Nephron progenitor cell (in vitro differentiated cells): ENCODE measurements at regions not wholly inside any gene's neighbourhood (a gene's known extent, or its start where the extent isn't known, plus 50 kb on each side); places are given as distances from the start of the nearest gene placed in this dataset.

Experiments used
- DNase-seq: peaks from one replicate; pipeline ENCODE4 v3.0.0; 2021
- H3K27ac Mint-ChIP-seq: 2 replicates; pipeline ENCODE4 v1.8.0; 2021; ENCODE audit warnings: mild to moderate bottlenecking, moderate library complexity, mixed read lengths
- H3K27me3 Mint-ChIP-seq: 2 replicates; pipeline ENCODE4 v1.8.0; 2021; ENCODE audit warnings: mild to moderate bottlenecking, low read depth, mixed read lengths; ENCODE audit not compliant: poor library complexity
- H3K36me3 Mint-ChIP-seq: 2 replicates; pipeline ENCODE4 v1.8.0; 2021; ENCODE audit warnings: low read depth, mixed read lengths
- H3K4me1 Mint-ChIP-seq: 2 replicates; pipeline ENCODE4 v1.8.0; 2021; ENCODE audit warnings: mixed read lengths
- H3K4me3 Mint-ChIP-seq: 2 replicates; pipeline ENCODE4 v1.8.0; 2021; ENCODE audit warnings: mild to moderate bottlenecking, moderate library complexity, mixed read lengths
- H3K9me3 Mint-ChIP-seq: 2 replicates; pipeline ENCODE4 v1.8.0; 2021; ENCODE audit warnings: mild to moderate bottlenecking, moderate library complexity, mixed read lengths
- CTCF ChIP-seq: fragments of 200-600 bp; sonication (generic); IDR thresholded peaks from 2 replicates; pipeline ENCODE4 v1.5.0; 2021; ENCODE audit warnings: antibody characterized with exemption

GRCh38 chr5:136620621-136621020 is 255.3 kb upstream of the TRPC7 start:
- DNase-seq, result no peak
- Mint-ChIP-seq H3K36me3 (no peaks in the 10 kb centered on the region), H3K27ac (no peak overlapping the region), H3K9me3 (no peaks in the 10 kb centered on the region), H3K4me1 (no peaks in the 10 kb centered on the region), H3K4me3 (no peak overlapping the region), H3K27me3 (no peaks in the 10 kb centered on the region)
- no peak for TF ChIP-seq CTCF

- Mint-ChIP-seq H3K9me3 (no peaks in the 10 kb centered on the region), H3K36me3 (no peaks in the 10 kb centered on the region), H3K27ac (no peak overlapping the region), H3K4me1 (no peaks in the 10 kb centered on the region), H3K4me3 (no peak overlapping the region), H3K27me3 (no peaks in the 10 kb centered on the region)
- DNase-seq, result no peak
- no peak for TF ChIP-seq CTCF
Measured at GRCh38 chr5:136620016-136620419, 254.7 kb upstream of the TRPC7 start.

GRCh38 chr5:136619556-136619955 is 254.2 kb upstream of the TRPC7 start:
- H3K4me1 Mint-ChIP-seq, result no peaks in the 10 kb centered on the region
- H3K27me3 Mint-ChIP-seq, result no peaks in the 10 kb centered on the region
- DNase-seq, result no peak
- no peak overlapping the region for H3K27ac Mint-ChIP-seq
- no peak overlapping the region for H3K4me3 Mint-ChIP-seq
- no peaks in the 10 kb centered on the region for H3K9me3 Mint-ChIP-seq
- TF ChIP-seq CTCF, result no peak
- H3K36me3 Mint-ChIP-seq, result no peaks in the 10 kb centered on the region

- no peak for DNase-seq
- no peaks in the 10 kb centered on the region for H3K4me1 Mint-ChIP-seq
- no peaks in the 10 kb centered on the region for H3K36me3 Mint-ChIP-seq
- no peak overlapping the region for H3K4me3 Mint-ChIP-seq
- H3K27me3 Mint-ChIP-seq, result peaks cover 4% of the 10 kb centered on the region
- H3K9me3 Mint-ChIP-seq, result no peaks in the 10 kb centered on the region
- no peak overlapping the region for H3K27ac Mint-ChIP-seq
- no peak for TF ChIP-seq CTCF
Measured at GRCh38 chr5:136615251-136616119, 250.1 kb upstream of the TRPC7 start.

- DNase-seq, result no peak
- no peaks in the 10 kb centered on the region for H3K9me3 Mint-ChIP-seq
- TF ChIP-seq CTCF, result no peak
- H3K27ac Mint-ChIP-seq, result no peak overlapping the region
- peaks cover 11% of the 10 kb centered on the region for H3K27me3 Mint-ChIP-seq
- H3K4me3 Mint-ChIP-seq, result no peak overlapping the region
- no peaks in the 10 kb centered on the region for H3K36me3 Mint-ChIP-seq
- no peaks in the 10 kb centered on the region for H3K4me1 Mint-ChIP-seq
Measured at GRCh38 chr5:136613230-136613629, 247.9 kb upstream of the TRPC7 start.

- H3K36me3 Mint-ChIP-seq, result no peaks in the 10 kb centered on the region
- no peak for DNase-seq
- no peak for TF ChIP-seq CTCF
- H3K4me3 Mint-ChIP-seq, result no peak overlapping the region
- H3K27ac Mint-ChIP-seq, result no peak overlapping the region
- no peaks in the 10 kb centered on the region for H3K4me1 Mint-ChIP-seq
- H3K9me3 Mint-ChIP-seq, result peaks cover 46% of the 10 kb centered on the region
- peaks cover 7% of the 10 kb centered on the region for H3K27me3 Mint-ChIP-seq
Measured at GRCh38 chr5:136605638-136606037, 240.3 kb upstream of the TRPC7 start.
